AG09309 (cell line): ENCODE measurements at regions not wholly inside any gene's neighbourhood (a gene's known extent, or its start where the extent isn't known, plus 50 kb on each side); places are given as distances from the start of the nearest gene placed in this dataset.

Experiments used
- DNase-seq: peaks from one replicate; pipeline ENCODE4 v3.0.0-alpha.2; 2010; ENCODE audit warnings: low read depth
- H3K4me3 ChIP-seq: 2 replicates; pipeline ENCODE4 v1.5.1; 2011; ENCODE audit warnings: mild to moderate bottlenecking, low read depth, low read length, moderate library complexity; ENCODE audit not compliant: control insufficient read depth
- TF ChIP-seq, protein P1 (sequence below): IDR thresholded peaks from 2 replicates; pipeline ENCODE4 v1.5.1; 2011; ENCODE audit warnings: mild to moderate bottlenecking, low read depth, low read length, inconsistent platforms; ENCODE audit not compliant: insufficient read depth, control insufficient read depth; ENCODE audit errors: missing control alignments

- TF ChIP-seq, protein P1, sequence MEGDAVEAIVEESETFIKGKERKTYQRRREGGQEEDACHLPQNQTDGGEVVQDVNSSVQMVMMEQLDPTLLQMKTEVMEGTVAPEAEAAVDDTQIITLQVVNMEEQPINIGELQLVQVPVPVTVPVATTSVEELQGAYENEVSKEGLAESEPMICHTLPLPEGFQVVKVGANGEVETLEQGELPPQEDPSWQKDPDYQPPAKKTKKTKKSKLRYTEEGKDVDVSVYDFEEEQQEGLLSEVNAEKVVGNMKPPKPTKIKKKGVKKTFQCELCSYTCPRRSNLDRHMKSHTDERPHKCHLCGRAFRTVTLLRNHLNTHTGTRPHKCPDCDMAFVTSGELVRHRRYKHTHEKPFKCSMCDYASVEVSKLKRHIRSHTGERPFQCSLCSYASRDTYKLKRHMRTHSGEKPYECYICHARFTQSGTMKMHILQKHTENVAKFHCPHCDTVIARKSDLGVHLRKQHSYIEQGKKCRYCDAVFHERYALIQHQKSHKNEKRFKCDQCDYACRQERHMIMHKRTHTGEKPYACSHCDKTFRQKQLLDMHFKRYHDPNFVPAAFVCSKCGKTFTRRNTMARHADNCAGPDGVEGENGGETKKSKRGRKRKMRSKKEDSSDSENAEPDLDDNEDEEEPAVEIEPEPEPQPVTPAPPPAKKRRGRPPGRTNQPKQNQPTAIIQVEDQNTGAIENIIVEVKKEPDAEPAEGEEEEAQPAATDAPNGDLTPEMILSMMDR: no peak
- no peak overlapping the region for H3K4me3 ChIP-seq
- DNase-seq: no peak
Observed at GRCh38 chr12:29847246-29847645, 63.5 kb upstream of the TMTC1 start.

GRCh38 chr12:29844667-29845066 lies 60.9 kb upstream of the TMTC1 start:
- H3K4me3 ChIP-seq: no peak overlapping the region
- TF ChIP-seq, protein P1: no peak
- DNase-seq: no peak

GRCh38 chr12:29843036-29843435 lies 59.3 kb upstream of the TMTC1 start:
- TF ChIP-seq, protein P1: no peak
- no peak for DNase-seq

DNA sequence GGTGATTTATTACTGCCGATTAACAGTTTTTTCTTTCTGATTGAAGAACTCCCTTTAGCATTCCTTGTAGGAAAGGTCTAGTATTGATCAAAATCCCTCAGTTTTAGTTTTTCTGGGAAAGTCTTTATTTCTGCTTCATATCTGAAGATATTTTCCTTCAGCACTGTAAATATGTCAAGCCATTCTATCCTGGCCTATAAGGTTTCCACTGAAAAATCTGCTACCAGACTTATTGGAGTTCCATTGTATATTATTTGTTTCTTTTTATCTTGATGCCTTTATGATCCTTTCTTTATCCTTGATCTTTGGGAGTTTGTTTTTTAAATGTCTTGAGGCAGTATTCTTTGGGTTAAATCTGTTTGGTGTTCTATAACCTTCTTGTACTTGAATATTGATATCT lies 55.0 kb upstream of the TMTC1 start:
- no peak overlapping the region for H3K4me3 ChIP-seq
- no peak for DNase-seq
- TF ChIP-seq, protein P1: no peak

More at GRCh38 chr12:29843036-29843435, 59.3 kb upstream of the TMTC1 start:
- no peak overlapping the region for H3K4me3 ChIP-seq
